Activated CD4-positive, alpha-beta T cell treated with anti-CD3 and anti-CD28 coated beads, Interleukin-2, amount 50 U/mL, for 48 hours (primary cell): ENCODE measurements at regions not wholly inside any gene's neighbourhood (a gene's known extent, or its start where the extent isn't known, plus 50 kb on each side); places are given as distances from the start of the nearest gene placed in this dataset.

Experiments used
- DNase-seq, 2 experiments: peaks; one replicate each; pipeline ENCODE4 v3.0.0-alpha.2; 2020

DNA sequence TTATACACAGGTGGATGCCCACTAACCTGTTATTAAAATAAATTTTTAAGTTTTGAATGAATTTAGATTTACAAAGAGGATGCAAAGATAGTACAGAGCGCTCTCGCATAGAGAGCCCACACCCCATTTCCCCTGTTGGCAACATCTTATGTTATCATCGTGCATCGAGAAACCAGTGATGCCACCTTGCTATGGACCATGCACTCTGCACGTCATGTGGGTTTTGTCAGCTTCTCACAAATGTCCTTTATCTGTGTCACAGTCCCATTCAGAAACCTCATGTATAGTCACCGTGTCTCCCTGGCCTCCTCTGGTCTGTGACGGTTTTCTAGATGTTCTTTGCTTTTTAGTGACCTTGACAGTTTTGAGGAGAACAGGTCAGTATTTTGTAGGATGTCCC, 60.0 kb downstream of the ING1 start:
- DNase-seq: no peak

DNA sequence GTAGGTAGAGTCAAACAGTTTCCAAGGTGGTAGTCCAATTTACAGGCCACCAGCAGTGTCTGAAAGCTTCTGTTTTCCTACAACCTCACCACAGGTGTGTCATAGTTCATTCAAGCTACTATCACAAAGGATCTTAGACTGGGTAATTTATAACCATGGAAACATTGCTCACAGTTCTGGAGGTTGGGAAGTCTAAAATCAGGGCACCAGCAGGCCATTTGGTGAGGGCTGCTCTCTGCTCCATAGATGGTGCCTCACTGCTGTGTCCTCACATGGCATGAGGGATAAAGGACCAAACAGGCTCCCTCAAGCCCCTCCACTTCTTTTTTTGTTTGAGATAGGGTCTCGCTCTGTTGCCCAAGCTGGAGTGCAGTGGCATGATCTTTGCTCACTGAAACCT, 60.6 kb downstream of the ING1 start:
- no peak for DNase-seq

DNA sequence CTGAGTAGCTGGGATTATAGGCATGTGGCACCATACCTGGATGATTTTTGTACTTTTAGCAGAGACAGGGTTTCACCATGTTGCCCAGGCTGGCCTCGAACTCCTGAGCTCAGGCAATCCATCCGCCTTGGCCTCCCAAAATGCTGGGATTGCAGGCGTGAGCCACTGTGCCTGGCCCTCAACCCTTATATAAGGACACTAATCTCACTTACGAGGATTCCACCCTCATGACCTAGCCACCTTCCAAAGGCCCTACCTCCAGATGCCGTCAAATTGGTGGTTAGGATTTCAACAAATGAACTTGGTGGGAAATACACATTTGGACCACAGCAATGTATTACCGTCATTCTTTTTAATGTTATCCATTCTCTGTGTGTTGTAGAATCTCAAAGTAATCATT, 61.0 kb downstream of the ING1 start:
- no peak for DNase-seq

DNA sequence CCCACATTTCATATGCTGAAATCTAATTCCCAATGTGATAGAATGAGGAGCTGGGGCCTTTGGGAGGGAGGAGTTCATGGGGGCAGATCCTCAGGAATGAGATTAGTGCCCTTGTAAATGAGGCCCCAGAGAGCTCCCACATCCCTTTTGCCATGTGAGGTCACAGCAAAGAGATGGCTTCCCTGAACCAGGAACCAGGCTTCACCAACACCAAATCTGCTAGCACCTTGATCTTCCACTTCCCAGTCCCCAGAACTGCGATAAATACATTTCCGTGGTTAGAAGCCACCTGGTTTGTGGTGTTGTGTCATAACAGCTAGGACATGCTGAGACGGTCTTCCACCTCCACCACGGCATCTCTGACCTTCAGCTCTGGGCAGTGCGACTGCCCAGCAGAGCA, 62.1 kb downstream of the ING1 start:
- no peak for DNase-seq

DNA sequence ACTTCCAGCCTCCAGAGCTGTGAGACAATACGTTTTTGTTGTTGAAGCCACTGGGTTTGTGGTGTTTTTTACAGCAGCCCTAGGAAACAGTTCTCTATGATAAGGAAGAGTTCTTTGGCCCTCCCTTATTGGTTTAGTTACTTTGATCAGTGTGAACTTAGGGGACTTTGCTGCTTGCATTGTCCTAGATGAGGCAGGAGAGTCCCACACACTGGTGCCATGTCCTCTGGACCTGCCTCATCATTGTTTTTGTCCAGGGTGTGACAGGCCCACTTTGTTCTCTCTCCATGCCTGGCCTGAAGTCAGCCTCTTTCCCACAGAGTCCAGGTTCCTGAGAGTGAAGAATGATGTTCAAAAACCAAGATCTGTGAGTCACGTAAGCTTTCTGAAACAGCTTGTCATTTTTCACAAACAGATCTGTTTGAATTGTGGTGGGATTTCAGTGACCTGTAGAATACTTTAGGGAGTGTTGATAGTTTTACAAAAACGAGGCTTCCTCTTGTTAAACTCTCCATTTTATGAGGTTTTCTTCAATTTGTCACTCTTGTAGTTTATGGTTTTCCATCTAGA, 63.8 kb downstream of the ING1 start:
- DNase-seq: no peak

DNA sequence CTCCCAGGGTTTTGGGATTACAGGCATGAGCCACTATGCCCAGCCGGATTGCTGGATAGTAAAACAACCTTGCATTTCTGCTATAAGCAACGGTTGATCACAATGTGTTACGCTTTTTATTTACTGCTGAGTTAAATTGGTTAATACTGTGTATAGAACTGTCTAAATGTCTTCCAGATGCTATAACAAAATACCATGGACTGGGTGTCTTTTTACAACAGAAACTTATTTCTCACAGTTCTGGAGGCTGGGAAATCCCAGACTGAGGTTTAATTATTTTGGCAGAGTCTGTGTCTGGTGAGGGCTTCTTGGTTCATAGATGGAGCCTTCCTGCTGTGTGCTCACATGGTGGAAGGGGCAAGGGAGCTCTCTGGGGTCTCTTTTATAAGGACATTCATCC, 65.5 kb downstream of the ING1 start:
- no peak for DNase-seq

DNA sequence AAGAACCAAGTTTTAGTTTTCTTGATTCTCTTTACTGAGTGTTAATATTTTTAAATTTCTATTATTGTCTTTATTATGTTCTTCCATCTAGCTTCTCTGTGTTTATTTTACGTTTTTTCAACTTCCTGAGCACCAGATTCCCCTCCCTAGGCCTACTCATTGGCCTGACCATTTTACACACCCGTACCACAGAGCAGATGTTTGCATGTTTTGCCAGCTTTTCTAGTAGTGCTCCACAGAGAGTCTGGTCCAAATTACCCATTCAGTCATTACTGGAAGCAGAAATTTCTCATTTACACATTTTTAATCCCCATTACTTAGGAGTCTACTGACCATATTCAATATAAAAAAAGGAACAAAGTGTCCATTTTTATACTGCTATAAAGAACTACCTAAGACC, 66.9 kb downstream of the ING1 start:
- DNase-seq: no peak

DNA sequence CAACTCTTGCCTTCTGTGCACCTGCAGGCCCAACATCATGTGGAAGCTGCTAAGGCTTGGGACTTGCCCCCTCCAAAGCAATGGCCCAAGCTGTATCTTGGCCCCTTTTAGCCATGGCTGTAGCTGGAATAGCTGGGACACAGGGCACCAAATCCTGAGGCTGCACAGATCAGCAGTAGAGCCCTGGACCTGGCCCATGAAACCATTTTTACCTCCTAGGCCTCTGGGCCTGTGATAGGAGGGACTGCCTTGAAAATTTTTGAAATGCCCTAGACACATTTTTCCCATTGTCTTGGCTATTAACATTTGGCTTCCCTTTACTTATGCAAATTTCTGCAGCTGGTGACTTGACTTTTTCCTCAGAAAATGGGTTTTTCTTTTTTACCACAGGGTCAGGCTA, 68.7 kb downstream of the ING1 start:
- DNase-seq: no peak

DNA sequence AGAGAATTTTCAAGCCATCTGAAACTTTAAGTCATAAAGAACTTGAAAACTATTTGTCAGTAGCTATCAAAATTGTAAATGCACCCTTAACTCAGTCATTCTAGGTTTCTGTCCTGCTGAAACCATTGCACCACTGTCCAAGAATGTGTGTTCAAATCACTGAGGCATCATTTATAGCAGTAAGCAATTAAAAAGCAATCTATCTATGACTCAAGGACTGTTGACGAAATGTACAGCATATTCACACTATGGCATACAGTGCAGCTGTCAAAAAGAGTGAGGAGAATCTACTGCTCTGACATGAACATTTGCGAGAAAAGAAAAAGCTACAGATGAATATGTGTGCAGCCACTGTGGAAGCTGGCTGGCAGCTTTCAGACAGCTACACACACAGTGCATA, 71.2 kb downstream of the ING1 start:
- no peak for DNase-seq

DNA sequence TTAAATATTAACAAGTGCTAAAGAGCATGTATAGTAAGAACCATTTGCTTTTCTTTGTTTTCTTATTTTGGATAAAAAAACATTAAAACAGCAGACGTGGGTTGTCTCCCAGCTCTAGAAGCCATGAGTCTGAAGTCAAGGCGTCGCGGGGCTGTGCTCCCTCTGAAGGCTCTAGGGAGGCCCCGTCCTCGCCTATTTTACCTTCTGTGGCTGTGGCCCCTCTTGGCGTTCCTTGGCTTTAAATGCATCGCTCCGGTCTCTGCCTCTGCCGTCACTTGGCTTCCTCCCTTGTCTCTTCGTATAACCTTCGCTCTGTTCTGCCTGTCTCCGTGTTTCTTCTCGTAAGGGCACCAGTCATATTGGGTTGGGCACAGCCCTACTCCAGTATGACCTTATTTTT, 75.3 kb downstream of the ING1 start:
- no peak for DNase-seq

DNA sequence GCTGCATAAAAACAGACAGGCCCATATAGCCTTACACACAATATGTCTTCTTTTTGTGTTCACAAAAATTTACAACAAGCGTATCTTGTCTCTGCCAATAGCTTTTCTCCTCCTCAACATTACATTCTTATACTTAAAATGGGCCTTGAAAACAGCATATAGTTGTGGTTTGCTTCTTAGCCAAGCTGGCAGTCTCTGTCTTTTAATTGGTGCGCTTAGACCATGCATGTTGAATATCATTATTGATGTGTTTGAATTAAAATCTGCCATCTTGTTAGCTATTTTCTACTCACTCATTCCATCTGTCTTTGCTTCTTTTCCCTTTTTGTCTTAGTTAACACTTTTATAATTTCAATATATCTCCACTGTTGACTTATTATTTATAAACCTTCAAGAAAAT, 76.4 kb downstream of the ING1 start:
- DNase-seq: no peak

DNA sequence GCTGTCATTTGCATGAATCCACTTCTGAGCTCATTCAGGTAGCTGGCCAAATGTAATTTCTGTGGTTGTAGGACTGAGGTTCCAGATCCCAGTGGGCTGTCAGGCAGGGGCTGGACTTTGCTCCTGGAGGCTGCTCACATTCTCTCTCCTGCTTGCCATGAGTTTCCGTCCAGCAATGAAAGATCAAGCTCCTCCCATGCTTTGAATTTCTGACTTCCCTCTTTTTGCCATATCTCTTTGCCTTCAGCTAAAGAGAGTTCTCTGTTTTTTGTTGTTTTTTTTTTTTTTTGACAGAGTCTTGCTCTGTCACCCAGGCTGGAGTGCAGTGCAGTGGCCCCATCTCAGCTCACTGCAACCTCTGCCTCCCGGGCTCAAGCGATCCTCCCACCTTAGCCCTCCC, 76.9 kb downstream of the ING1 start:
- DNase-seq: no peak

DNA sequence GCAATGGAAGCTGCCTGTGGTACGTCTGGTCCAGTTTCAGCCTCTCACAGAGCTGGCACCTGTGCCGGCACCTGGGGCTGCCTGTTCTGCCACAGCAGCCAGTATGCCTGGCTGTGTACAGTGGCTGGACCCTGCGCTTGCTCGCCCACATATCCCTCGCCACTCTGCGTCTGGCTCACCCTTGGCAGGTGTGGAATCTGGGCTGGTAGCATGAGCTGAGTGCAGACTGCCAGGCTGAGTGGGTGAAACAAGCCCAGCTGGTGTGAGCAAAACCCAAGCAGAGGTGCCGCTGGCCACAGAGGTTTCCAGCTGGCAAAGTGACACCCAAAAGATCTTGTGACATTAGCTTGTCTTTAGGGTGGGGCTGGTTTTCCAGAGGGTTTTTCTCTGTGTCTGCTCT, 80.7 kb downstream of the ING1 start:
- no peak for DNase-seq

DNA sequence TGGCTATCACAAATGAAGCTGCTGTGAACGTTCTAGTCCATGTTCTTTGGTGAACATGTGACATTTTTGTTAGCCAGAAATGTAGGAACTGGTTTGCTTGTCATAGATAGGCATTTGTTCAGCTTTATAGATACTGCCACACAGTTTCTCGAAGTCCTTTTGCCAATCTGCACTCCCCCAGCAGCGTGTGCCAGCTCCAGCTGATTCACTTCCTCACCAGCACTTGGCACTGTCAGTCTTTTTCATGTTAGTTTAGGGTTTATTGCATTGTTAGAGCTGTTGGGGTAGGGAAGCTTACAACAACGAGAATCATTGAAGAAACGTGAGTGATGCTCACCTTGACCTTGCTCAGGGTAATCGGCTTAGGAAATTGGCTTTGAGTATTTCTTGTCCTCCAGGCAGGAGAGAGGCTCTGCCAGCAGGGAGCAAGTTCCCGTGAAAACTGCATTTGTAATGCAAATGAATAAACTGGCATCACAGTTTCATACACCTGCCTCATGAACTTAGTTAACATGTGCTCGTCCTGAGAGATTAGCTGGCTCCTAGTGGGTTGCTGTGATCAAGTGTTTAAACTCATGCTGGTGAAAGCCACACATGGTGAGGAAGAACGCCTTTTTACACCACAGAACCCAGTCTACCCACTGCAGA, 83.9 kb downstream of the ING1 start:
- no peak for DNase-seq

DNA sequence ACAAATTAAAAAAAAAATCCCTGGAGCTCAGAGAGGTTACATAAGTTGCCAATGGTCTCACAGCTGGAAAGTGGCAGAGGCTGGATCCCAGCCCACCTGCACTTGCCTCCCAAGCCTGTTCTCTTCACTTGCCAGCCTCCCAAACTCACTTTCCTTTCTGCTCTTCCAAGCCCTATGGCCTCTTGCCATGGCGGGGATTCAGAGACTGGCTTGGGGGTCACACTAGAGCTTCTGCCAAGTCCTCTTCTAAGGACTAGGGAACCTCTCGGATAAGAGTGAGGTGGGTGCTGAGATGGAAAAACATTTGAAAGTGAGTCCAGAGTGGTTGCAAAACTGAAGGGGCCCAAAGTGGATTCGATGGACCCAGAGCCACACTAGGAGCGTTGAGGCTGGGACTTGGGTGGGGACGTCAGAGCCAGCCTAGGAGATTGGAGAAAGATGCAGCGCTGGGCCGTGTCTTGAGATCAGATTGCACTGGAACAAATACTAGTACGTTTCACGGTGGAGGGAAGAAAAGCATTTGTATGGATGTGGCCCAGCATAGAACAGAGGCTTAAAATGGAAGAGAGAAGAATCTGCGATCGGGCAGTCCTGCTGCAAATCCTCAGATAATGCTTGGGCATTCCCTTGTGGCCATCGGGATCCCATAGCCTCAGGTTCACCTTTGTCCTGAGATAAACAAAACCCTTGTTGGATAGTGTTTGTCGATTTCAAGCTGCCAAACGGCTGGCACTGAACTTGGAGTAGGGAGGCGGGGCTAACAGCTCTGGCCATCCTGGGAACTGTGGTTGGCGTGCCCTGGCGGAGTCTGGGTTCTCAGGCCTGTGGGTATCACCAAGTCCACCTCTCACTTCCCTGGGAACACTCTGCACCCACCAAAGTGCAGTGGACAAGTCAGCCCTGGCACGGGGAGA, 84.8 kb downstream of the ING1 start:
- no peak for DNase-seq

DNA sequence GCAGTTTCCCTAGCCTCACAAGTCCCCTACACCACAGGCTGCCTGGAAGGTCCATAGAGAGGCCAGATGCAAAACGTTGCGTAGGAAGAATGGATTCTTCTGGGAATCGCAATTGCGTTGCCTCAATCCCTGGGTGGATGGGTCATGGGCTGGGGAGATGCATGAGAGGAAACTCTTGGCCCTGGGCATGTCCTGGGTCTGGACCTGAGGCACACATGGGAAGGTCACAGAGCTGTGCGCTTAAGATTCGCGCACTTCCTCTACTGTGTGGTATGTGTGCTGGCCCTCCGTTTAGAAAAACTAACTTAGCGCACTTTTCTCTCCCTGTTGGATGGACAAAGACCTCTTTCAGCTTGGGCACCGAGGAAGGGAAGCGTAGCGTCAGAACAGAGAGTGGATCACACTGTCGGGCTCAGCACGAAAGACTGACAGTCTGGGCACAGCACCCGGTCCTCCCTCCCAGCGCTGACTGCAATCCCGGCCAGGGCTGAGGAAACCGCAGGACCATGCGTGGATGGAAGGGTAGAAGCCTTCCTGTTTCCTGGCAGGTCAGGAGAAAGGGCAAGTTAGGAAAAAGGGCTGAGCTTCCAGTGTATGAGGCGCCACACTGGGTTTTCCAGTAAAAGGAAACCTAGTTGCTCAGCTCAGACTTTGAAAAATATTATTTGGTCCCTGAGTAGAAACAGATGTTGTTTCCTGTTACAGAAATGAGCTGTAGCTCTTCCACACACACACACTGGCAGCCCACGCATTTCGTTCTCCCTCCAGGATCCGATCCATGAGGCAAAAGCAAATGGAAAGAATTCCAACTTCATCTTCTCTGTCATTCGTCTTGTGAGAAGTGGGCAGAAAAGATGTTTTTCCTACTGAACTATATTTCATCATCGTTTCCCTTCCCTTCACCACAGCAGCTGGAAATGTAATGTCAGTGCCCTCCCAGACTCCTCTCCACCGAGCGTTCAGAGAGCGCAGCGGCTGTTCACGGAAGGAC, 86.0 kb downstream of the ING1 start:
- DNase-seq: no peak

DNA sequence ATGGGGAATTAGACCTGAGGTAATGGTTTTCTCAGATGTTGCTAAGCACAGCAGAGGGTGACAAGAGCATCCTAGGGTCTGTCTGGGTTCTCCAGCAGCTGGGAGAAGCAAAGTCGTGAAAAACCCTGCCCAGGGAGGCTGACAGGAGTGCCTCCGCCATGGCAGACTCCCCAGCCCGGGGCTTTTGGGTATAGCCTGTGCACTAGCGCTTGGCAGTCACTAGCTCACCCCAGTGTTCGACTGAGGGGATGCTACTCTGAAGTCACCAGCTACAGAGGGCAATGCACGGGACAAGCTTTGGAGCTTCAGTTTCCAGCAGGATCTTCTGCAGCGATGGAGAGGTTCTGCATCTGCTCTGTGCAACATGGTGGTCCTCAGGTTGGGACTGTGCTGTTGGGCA, 87.5 kb downstream of the ING1 start:
- DNase-seq: no peak

DNA sequence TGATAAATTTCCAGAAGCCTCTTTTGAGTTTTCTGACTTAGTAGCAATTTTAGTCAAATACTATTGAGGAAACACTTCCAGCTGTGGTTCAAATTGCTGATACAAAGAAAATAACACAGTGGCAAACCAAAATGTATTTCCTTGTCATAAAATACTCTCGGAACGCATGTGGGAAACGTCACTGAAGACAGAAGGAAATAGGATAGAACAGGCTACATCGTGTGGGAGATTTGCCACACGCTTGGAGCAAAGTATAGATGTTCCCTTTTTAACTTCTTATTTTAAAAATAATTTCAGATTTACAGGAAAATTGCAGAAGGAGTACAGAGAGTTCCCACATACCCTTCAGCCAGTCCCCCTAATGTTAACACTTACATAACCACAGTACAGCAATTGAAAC, 88.8 kb downstream of the ING1 start:
- DNase-seq: no peak

DNA sequence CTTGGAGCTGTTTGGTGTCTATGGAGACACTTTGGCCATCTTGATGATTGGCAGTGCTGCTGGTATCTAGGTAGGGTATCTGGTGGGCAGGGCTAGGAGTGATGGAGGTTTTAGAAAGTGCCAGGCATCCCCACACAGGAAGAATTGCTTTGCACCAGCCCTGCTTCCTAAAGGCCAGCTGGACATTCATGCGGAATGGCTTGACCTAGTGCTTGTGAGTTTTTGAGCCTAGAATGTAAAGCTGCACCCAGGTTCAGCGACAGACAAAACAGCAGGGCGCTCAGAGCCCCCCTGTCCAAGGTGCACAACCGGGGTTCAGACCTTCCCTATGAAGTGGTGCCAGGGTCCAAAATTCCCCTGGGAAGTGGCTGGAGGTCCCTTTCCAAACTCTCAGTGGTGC, 93.1 kb downstream of the ING1 start:
- DNase-seq: no peak

DNA sequence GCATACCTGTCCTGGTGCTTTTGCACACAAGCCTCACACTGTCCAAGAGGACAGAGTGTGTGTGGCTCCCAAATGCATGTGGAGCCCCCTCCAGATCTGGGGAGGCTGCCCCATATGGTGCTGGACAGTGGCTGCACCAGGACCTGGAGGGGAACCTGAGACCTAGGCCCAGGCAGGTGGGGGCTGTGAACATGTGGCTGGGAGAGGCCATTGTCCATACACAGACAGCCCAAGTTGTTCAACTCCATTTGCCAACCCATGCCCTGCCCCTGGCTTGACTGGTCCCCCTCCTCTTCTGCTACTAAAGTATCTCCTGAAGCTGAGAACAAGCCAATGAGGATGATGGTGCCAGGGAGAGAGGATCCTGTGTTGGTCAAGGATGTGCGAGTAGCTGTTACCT, 94.0 kb downstream of the ING1 start:
- no peak for DNase-seq

DNA sequence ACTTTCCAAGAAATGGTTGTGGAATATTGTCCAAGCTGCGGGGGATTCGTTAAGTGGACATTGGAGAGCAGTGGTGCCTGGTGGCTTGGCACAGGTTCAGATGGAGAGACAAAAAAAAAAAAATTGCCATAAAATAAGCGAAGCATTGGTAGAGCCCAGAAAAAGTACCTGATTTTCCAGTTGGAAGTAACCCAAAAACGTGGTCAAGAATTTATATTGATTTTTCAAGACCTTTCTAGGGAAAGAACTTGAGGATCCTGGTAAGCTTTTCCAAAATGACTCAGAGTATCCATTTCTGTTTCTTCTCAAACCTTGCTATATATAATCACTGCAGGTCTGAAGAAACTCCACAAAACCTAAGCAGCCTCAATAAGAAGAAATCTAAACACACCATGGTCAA, 94.6 kb downstream of the ING1 start:
- no peak for DNase-seq

DNA sequence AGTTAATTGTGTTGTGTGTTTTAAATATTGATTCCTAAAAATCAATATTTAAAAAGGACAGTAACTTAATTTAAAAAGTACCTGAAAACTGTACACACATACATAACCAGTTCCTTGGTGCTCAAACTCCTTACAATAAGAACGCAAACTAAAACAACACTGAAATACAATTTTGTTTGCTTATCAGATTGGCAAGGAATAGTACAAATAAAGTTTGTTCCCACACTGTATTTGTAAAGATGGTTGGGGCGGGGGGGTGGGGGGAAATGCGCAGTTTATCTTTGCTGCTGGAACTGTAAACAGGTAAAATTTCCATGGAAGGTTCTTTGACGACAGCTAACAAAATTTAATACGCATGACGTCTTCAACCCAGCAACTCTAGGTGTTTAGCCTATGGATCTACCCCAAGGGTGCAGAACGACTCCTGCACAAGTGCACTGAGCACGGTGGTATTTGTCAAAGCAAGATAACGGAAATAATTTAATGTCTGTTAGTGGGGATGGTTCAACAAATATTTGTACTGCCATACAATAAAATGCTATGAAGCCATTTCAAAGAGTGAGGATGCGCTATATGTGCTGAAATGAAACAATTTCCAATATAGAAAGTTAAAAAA, 96.5 kb downstream of the ING1 start:
- no peak for DNase-seq
